ENCODE measurements at regions not wholly inside any gene's neighbourhood (a gene's known extent, or its start where the extent isn't known, plus 50 kb on each side); places are given as distances from the start of the nearest gene placed in this dataset.

DNA sequence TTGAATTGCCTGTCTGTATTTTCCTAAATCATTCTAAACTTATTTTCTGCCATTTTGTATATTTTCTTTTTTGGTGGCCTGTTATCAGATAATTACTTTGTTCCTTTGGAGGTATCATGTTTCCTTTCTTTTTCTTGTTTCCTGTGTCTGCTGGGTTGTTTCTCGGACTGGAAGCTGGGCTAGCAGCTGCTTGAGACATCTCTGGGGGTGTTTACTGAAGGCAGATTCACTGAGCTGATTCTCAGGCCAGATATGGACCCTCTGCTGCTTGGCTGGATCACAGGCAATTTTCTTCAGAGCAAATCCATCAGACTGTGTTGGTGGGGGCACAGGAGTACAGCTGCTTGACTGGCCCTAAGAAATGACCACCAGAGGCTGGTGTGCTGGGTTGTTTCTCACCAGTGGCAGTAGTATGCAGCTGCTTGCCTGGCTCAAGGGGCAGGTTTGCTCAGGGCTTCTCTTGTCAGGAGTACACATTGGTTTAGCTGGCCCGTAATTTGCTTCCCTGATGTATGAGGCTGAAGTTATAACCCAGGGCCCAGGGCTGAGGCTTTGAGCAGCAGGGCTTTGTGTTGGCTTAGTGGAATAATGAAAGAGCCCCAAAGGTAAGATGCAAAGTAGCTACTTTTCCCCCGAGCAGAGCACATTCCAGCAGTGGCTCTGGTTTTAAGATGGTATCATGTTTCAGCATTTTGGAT lies 680.6 kb downstream of the TECRL start:
- TF ChIP-seq, protein P1, sequence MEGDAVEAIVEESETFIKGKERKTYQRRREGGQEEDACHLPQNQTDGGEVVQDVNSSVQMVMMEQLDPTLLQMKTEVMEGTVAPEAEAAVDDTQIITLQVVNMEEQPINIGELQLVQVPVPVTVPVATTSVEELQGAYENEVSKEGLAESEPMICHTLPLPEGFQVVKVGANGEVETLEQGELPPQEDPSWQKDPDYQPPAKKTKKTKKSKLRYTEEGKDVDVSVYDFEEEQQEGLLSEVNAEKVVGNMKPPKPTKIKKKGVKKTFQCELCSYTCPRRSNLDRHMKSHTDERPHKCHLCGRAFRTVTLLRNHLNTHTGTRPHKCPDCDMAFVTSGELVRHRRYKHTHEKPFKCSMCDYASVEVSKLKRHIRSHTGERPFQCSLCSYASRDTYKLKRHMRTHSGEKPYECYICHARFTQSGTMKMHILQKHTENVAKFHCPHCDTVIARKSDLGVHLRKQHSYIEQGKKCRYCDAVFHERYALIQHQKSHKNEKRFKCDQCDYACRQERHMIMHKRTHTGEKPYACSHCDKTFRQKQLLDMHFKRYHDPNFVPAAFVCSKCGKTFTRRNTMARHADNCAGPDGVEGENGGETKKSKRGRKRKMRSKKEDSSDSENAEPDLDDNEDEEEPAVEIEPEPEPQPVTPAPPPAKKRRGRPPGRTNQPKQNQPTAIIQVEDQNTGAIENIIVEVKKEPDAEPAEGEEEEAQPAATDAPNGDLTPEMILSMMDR (CRISPR knock-in tag; IDR thresholded peaks at IDR 0.05) = no peak
- TF ChIP-seq ZNF282 (IDR thresholded peaks at IDR 0.05; ENCODE audit: partially characterized antibody) = no peak
- TF ChIP-seq SETDB1 (CRISPR knock-in tag; IDR thresholded peaks at IDR 0.05; ENCODE audit: borderline replicate concordance) = no peak
- no peak for TF ChIP-seq MAZ (IDR thresholded peaks at IDR 0.05; ENCODE audit: borderline replicate concordance, low read depth, low read length)
- TF ChIP-seq MAZ (CRISPR knock-in tag; IDR thresholded peaks at IDR 0.05; ENCODE audit: low read depth) = no peak
- TF ChIP-seq ZKSCAN8 (CRISPR knock-in tag; IDR thresholded peaks at IDR 0.05; ENCODE audit: borderline replicate concordance) = no peak

Data from HepG2 (cell line).